Daoy (cell line): ENCODE measurements at regions not wholly inside any gene's neighbourhood (a gene's known extent, or its start where the extent isn't known, plus 50 kb on each side); places are given as distances from the start of the nearest gene placed in this dataset.

Source experiments
- DNase-seq: peaks from one replicate; pipeline ENCODE4 v3.0.0-alpha.2; 2015; ENCODE audit warnings: low read depth

- no peak for DNase-seq
These were observed 56.6 kb upstream of the SCOC start for GRCh38 chr4:140316799-140317198.

- no peak for DNase-seq
These were observed 57.5 kb upstream of the SCOC start for GRCh38 chr4:140315970-140316369.

- no peak for DNase-seq
These were observed 58.0 kb upstream of the SCOC start for GRCh38 chr4:140315438-140315837.

- no peak for DNase-seq
These were observed 58.4 kb upstream of the SCOC start for GRCh38 chr4:140315019-140315418.

- DNase-seq, result no peak
These were observed 61.3 kb upstream of the SCOC start for GRCh38 chr4:140312100-140312499.

- DNase-seq, result no peak
These were observed 62.1 kb upstream of the SCOC start for GRCh38 chr4:140311257-140311835.

GRCh38 chr4:140309124-140309870, 64.1 kb upstream of the SCOC start:
- DNase-seq, result no peak

GRCh38 chr4:140308366-140309123, 64.9 kb upstream of the SCOC start:
- peak; percentile 51 for DNase-seq

GRCh38 chr4:140305053-140305452, 68.4 kb upstream of the SCOC start:
- DNase-seq, result no peak

GRCh38 chr4:140304346-140304745, 69.1 kb upstream of the SCOC start:
- DNase-seq, result no peak

- no peak for DNase-seq
These were observed 71.1 kb upstream of the SCOC start for GRCh38 chr4:140302151-140302859.

GRCh38 chr4:140300271-140300970, 73.0 kb upstream of the SCOC start:
- peak; percentile 66 for DNase-seq

- no peak for DNase-seq
These were observed 75.4 kb upstream of the SCOC start for GRCh38 chr4:140298001-140298400.

- peak; percentile 41 for DNase-seq
These were observed 76.2 kb upstream of the SCOC start for GRCh38 chr4:140297221-140297570.

- peak; percentile 47 for DNase-seq
These were observed 76.9 kb upstream of the SCOC start for GRCh38 chr4:140296335-140297220.

GRCh38 chr4:140293979-140294378, 79.5 kb upstream of the SCOC start:
- DNase-seq, result no peak

GRCh38 chr4:140291259-140291658, 82.2 kb upstream of the SCOC start:
- DNase-seq, result no peak

GRCh38 chr4:140289486-140289885, 84.0 kb upstream of the SCOC start:
- DNase-seq, result no peak

- no peak for DNase-seq
These were observed 87.0 kb upstream of the SCOC start for GRCh38 chr4:140286456-140286855.

- no peak for DNase-seq
These were observed 89.0 kb upstream of the SCOC start for GRCh38 chr4:140284456-140284855.
